Activated CD4-positive, alpha-beta T cell treated with anti-CD3 and anti-CD28 coated beads, Interleukin-2, amount 10 ng/mL, durations not matched to agents 24 days and 14 days (primary cell): ENCODE measurements at regions not wholly inside any gene's neighbourhood (a gene's known extent, or its start where the extent isn't known, plus 50 kb on each side); places are given as distances from the start of the nearest gene placed in this dataset.

Experiments
- DNase-seq: peaks from one replicate; pipeline ENCODE4 v3.0.0; 2022
- H3K27ac Mint-ChIP-seq: one replicate; pipeline ENCODE4 v1.8.0; 2022; ENCODE audit warnings: mild to moderate bottlenecking, mixed read lengths
- H3K27me3 Mint-ChIP-seq: one replicate; pipeline ENCODE4 v1.8.0; 2022; ENCODE audit warnings: mixed read lengths
- H3K36me3 Mint-ChIP-seq: one replicate; pipeline ENCODE4 v1.8.0; 2022; ENCODE audit warnings: low read depth, mild to moderate bottlenecking, mixed read lengths
- H3K4me1 Mint-ChIP-seq: one replicate; pipeline ENCODE4 v1.8.0; 2021; ENCODE audit warnings: mixed read lengths
- H3K4me3 Mint-ChIP-seq: one replicate; pipeline ENCODE4 v1.8.0; 2022; ENCODE audit warnings: mild to moderate bottlenecking, moderate library complexity, mixed read lengths
- H3K9me3 Mint-ChIP-seq: one replicate; pipeline ENCODE4 v1.8.0; 2021; ENCODE audit warnings: mixed read lengths
- intact Hi-C: fragments of 100-400 bp; cut with micrococcal nuclease; formaldehyde crosslinking; loops from one replicate; pipeline ENCODE4 v1.15.1; 2023

DNA sequence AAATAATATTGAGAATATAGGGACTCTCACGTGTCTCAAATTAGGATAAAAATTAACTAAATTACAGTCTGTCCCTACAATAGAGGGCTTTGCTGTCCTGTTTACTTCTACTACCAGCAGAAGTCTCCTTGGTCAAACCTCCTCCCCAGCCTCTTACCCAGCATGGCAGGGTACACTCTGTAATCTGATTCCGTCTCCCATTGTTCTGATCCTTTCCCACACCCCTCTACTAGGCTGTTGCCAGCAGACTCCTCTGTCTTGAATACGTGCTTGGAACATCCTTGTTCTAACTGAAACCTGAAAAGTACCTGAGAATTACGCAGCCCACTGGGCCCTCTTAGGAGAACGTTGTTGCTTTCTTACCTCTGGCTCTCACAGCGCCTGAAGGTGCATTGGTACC, 112.2 kb upstream of the PREP start:
- intact Hi-C loops, result no loop called here
- Mint-ChIP-seq H3K36me3 (no peaks in the 10 kb centered on the region), H3K4me1 (peaks cover 13% of the 10 kb centered on the region), H3K27me3 (peaks cover 30% of the 10 kb centered on the region), H3K9me3 (peaks cover 14% of the 10 kb centered on the region), H3K27ac (no peak overlapping the region), H3K4me3 (no peak overlapping the region)
- no peak for DNase-seq

DNA sequence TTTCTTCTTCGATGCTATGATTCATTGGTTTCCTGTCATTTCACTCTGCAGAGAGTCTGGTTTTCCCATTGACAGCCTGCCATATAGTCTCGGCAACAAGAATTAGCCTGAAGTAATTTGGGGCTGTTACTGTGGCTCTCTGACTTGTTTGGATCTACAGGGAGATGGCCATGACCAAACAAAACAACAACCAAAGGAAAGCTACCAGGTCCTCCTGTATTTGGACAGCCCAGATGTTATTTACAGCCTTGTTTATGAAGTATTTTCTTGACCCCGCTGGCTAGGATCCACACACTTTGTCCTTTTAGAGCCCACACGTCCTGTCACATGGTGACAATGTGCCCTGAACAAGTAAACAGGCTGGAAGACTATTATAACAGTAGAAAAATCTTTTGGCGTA, 111.4 kb upstream of the PREP start:
- Mint-ChIP-seq H3K4me1 (peaks cover 15% of the 10 kb centered on the region), H3K27ac (no peak overlapping the region), H3K4me3 (no peak overlapping the region), H3K9me3 (peaks cover 14% of the 10 kb centered on the region), H3K27me3 (peaks cover 33% of the 10 kb centered on the region), H3K36me3 (no peaks in the 10 kb centered on the region)
- DNase-seq, result no peak
- intact Hi-C loops, result loop anchor here (5.0 kb wide), 1 partner anchor 133 kb away; no protein-coding TSS in a partner anchor

DNA sequence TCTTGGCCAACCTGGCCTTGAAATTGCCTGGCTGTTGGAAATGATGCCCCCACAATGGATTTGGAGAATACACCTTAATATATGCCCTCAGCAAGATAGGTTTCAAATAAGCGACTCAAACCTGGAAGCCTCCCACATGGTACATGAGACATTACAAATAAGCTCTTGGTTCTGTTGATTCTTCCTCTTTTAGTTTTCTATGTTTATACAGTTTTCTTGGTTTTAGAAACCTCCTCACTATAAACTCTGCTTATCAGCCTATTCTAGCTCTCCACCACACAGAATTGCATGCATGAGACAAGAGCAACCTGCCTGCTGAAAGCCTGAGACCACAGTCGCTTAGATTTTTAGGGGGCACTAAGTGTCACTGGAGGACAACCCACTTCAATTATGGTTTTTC, 108.8 kb upstream of the PREP start:
- H3K4me3 Mint-ChIP-seq, result no peak overlapping the region
- intact Hi-C loops, result loop anchor here (5.0 kb wide), 1 partner anchor 136 kb away; no protein-coding TSS in a partner anchor
- peak overlapping the region; percentile 27 for H3K27ac Mint-ChIP-seq

DNA sequence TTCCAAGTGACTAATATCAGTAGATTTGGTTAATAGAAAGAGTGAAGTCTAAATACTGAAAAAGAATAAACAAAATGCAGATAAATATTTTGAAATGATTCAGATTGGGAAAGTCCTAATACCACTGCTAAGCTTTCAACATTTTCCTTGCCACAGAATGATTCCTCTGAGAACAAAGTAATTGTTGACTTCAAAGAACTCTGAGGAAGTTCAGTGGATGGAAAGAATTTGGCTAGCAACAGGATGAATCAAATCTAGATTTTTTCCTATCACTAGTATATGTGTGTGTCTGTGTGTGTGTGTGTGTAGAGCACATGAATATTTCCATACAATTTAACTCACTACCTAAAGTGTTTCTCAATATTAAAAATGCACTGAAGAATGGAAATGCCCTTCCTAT, 107.9 kb upstream of the PREP start:
- Mint-ChIP-seq H3K4me3 (no peak overlapping the region), H3K4me1 (peaks cover 15% of the 10 kb centered on the region), H3K27ac (peak overlapping the region; percentile 30), H3K36me3 (no peaks in the 10 kb centered on the region), H3K9me3 (no peaks in the 10 kb centered on the region), H3K27me3 (peaks cover 29% of the 10 kb centered on the region)
- no peak for DNase-seq
- intact Hi-C loops, result loop anchor here (5.0 kb wide), 1 partner anchor 137 kb away; no protein-coding TSS in a partner anchor

More for the DNA sequence above, 108.8 kb upstream of the PREP start:
- H3K4me1 Mint-ChIP-seq, result peaks cover 15% of the 10 kb centered on the region
- peaks cover 5% of the 10 kb centered on the region for H3K9me3 Mint-ChIP-seq
- H3K36me3 Mint-ChIP-seq, result no peaks in the 10 kb centered on the region
- DNase-seq, result no peak
- H3K27me3 Mint-ChIP-seq, result peaks cover 27% of the 10 kb centered on the region

DNA sequence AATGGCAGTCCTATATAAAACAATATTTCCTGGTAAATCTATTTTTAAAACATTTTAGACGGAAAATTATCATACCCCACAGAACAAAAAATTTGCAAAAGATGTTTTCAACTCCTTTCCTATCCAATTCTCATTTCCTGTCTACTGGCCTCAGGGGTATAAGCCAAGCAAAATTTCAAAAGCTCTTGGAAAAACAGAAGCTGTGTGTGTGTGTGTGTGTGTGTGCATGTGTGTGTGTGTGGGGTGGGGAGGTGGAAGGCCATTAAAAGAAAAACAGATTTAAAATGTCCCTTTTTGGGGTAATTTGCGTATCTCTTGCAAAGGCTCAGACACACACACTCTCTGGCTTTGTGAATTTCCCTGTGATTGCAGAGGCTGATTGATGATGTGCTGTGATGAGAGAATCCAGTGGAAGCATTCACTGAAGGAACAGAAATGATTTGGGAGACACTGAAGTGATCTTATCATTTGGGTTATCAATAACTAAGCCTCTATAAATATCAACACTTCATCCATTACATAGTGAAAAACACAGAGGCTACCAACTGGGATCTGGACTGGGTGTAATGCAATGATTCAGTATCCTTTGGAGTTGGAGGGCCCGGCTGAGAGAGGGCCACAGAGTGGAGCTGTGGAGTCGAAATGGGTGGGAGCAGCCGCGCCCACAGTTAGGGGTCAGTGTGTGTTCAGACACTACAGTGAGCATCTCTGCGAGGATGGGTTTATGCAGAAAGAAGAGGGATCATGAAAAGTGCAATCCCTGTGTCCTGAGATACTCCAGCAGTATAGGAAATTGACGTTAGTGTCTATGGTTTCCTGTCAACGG, 106.8 kb upstream of the PREP start:
- intact Hi-C loops, result loop anchor here (5.0 kb wide), 1 partner anchor 138 kb away; no protein-coding TSS in a partner anchor
- no peak overlapping the region for H3K4me3 Mint-ChIP-seq
- DNase-seq, result no peak
- H3K4me1 Mint-ChIP-seq, result peaks cover 15% of the 10 kb centered on the region
- H3K27me3 Mint-ChIP-seq, result peaks cover 25% of the 10 kb centered on the region
- no peaks in the 10 kb centered on the region for H3K36me3 Mint-ChIP-seq
- no peak overlapping the region for H3K27ac Mint-ChIP-seq
- H3K9me3 Mint-ChIP-seq, result no peaks in the 10 kb centered on the region

DNA sequence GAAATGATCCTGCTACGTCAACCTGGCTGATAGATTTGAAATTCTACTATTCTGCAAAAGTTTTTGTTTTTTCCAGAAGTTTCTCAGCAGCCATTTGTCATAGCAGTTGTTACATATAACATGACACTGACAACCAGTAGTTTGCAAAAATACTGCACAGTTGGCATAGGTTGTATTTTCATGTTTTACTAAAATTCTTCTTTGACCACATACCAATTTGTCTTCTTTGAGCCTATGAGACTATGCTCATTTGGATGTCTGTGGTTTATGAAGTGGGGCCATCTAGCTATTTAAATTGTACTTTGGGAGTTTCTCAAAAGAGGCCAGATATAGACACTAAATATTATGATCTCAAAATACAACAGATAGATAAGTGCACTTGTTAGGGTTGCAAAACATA, 104.9 kb upstream of the PREP start:
- H3K4me3 Mint-ChIP-seq, result no peak overlapping the region
- H3K27ac Mint-ChIP-seq, result no peak overlapping the region
- H3K27me3 Mint-ChIP-seq, result peaks cover 24% of the 10 kb centered on the region
- H3K4me1 Mint-ChIP-seq, result peaks cover 15% of the 10 kb centered on the region
- no peaks in the 10 kb centered on the region for H3K36me3 Mint-ChIP-seq
- intact Hi-C loops, result no loop called here
- no peak for DNase-seq
- no peaks in the 10 kb centered on the region for H3K9me3 Mint-ChIP-seq

DNA sequence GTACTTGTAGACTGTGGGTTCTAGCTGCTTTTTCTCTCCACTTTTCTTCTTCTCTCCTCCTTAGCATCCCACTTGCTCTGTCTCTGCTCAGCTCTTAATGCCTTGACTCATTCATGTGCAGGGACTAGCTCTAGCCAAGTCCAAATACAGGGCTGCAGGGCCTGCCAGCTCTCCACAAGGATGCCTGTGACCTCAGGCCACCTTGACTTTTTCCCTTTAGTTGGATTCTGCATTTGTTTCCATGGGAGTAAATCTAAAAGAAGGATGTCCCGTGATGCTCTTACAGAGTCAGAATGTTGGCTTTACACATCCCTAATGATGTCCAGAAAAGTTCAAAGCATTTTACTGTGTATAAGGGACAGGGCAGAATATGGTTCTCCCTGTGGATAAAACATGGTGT, 101.8 kb upstream of the PREP start:
- Mint-ChIP-seq H3K9me3 (peaks cover 4% of the 10 kb centered on the region), H3K4me1 (no peaks in the 10 kb centered on the region), H3K4me3 (no peak overlapping the region), H3K36me3 (no peaks in the 10 kb centered on the region), H3K27ac (no peak overlapping the region), H3K27me3 (peaks cover 22% of the 10 kb centered on the region)
- no peak for DNase-seq
- intact Hi-C loops, result no loop called here

DNA sequence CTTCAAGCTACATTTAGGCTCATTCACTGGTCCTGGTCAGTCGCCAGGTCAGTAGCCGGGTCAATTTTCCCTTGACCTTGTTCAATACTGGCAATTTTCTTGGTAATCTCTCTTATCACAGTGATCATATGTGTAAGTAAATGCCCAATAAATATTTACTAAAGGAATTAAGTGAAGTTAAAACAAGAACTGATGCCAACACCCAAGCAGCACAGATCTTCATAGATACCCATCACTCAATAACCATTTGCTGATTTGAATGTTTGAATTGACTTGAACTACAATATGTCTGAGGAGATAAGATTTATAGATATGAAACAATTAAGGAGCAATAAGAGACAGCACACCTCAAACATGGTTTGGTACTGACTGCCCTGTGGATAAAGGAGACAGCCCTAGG, 100.8 kb upstream of the PREP start:
- no peaks in the 10 kb centered on the region for H3K4me1 Mint-ChIP-seq
- no peak overlapping the region for H3K4me3 Mint-ChIP-seq
- H3K27me3 Mint-ChIP-seq, result peaks cover 23% of the 10 kb centered on the region
- no peak overlapping the region for H3K27ac Mint-ChIP-seq
- intact Hi-C loops, result no loop called here
- no peaks in the 10 kb centered on the region for H3K36me3 Mint-ChIP-seq
- no peak for DNase-seq
- peaks cover 4% of the 10 kb centered on the region for H3K9me3 Mint-ChIP-seq

DNA sequence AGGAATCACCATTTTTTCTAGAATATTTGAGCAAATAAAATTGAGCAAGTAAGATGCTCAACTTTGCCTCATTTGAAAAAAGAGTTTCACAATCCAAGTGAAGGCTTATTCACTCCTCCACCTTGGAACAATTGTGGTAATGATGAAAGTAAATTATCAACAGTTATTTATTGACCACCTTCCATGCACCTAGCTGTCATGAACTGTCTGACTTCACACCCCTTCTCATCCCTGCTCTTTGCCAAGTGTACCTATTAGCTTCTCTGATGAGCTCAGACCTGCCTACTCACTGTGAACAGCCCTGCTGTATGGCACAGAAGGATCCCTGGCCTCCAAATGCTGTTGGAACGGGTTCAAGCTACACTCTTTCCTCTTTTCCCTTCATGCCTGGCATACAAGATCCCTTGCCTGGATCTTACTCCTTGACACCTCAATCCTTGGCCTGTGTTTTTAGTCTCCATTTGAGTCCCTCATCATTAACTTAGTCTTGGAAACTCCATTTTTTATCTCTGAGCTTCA, 99.0 kb upstream of the PREP start:
- Mint-ChIP-seq H3K27ac (no peak overlapping the region), H3K4me1 (no peaks in the 10 kb centered on the region), H3K4me3 (no peak overlapping the region), H3K9me3 (peaks cover 4% of the 10 kb centered on the region), H3K27me3 (peaks cover 26% of the 10 kb centered on the region), H3K36me3 (no peaks in the 10 kb centered on the region)
- intact Hi-C loops, result no loop called here
- no peak for DNase-seq

DNA sequence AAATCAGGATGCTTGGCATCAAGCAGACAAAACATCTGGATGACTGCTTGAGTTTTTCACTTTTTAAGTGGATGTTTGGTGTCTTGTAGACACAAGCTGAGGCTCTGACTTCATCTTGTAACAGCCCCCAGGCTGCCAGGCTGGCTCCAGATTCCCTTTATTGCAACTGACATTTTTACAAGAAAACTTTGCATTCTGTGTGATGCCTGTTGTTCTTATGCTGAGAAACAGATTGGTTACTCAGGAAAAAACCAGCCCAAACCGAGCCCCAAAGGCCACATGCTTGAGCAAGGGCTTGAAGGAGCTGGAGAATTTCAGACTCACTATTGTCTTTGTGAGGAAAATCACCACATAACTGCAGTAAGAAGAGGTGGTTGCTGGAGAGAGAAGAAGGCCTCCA, 98.4 kb upstream of the PREP start:
- DNase-seq, result no peak
- Mint-ChIP-seq H3K36me3 (no peaks in the 10 kb centered on the region), H3K9me3 (peaks cover 4% of the 10 kb centered on the region), H3K4me1 (no peaks in the 10 kb centered on the region), H3K27me3 (peaks cover 21% of the 10 kb centered on the region), H3K4me3 (no peak overlapping the region), H3K27ac (no peak overlapping the region)
- intact Hi-C loops, result no loop called here

DNA sequence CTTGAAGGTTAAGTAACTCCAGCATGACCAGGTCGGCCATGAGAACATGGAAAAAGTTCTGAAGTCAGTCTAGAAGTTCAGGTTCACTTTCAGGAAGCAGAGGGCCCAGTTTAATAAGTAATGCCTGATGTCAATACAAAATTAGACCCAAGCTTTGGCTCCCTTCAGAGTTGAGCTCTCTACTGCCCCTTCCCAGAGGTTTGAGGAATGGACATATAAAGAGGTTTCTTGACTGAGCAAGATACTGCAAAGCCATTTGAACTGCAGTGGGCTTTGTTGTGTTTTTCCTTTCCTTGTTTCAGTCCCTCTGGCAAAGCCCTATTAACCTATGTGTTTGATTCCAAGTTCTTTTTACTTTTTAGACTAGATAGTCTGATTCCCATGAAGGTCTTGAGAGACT, 97.8 kb upstream of the PREP start:
- no peak overlapping the region for H3K27ac Mint-ChIP-seq
- no peaks in the 10 kb centered on the region for H3K36me3 Mint-ChIP-seq
- no peaks in the 10 kb centered on the region for H3K4me1 Mint-ChIP-seq
- intact Hi-C loops, result no loop called here
- H3K9me3 Mint-ChIP-seq, result peaks cover 4% of the 10 kb centered on the region
- H3K27me3 Mint-ChIP-seq, result peaks cover 17% of the 10 kb centered on the region
- H3K4me3 Mint-ChIP-seq, result no peak overlapping the region
- no peak for DNase-seq

DNA sequence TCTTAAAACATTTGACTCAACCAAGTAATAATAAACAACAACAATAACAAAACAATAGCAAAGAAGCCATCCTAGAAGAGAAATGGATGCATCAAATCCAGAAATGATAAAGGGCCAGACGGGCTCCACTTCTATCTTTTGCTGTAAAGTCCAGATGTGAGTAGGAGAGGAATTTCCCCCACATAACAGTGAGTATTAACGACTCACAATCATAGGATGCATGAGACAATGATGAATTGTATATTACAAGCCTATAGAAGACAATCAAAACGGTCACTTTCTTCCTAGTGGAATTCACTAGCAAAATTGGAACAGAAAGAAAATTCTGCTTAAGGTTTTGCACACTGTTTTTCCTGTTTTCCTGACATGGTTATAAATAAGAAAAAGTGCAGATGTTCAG, 97.0 kb upstream of the PREP start:
- no peak for DNase-seq
- peaks cover 17% of the 10 kb centered on the region for H3K27me3 Mint-ChIP-seq
- no peaks in the 10 kb centered on the region for H3K36me3 Mint-ChIP-seq
- H3K9me3 Mint-ChIP-seq, result peaks cover 4% of the 10 kb centered on the region
- H3K27ac Mint-ChIP-seq, result no peak overlapping the region
- H3K4me3 Mint-ChIP-seq, result no peak overlapping the region
- H3K4me1 Mint-ChIP-seq, result no peaks in the 10 kb centered on the region
- intact Hi-C loops, result loop anchor here (10.0 kb wide), 1 partner anchor 85 kb away; no protein-coding TSS in a partner anchor

DNA sequence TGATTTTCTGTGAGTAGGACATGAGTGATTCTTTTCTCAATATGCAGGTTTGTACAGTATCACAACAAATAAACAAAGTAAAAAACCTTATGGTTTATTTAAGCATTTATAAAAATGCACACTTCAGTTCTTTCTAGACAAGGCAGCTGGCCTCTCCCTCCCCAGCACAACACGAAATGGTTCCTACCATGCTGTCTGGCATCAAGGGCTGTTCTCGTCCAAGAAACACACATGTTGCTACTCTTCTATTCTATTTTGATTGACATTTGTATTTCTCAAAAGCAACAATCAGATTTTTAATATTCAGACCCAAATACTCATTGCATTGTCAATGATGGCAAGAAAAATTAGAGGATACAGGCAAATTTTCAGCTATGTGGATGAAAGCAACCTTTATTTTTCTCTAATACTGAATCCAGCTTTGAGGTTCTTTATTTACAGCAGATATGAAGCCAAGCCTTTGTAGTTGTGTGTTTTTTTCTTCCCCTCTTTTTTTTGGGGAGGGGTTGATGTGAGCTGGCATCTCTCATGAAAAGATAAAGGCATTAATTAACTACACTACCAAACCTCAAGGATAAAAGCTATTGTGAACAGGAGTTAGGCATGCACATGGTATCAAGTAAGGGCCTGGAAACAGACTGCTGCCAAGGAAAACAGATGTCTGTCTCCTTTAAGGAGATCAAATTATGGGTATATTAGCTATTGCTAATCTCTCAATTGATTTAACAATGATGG, 96.4 kb upstream of the PREP start:
- no peak overlapping the region for H3K27ac Mint-ChIP-seq
- H3K36me3 Mint-ChIP-seq, result no peaks in the 10 kb centered on the region
- peaks cover 4% of the 10 kb centered on the region for H3K9me3 Mint-ChIP-seq
- intact Hi-C loops, result loop anchor here (10.0 kb wide), 1 partner anchor 85 kb away; no protein-coding TSS in a partner anchor
- no peak overlapping the region for H3K4me3 Mint-ChIP-seq
- H3K27me3 Mint-ChIP-seq, result peaks cover 15% of the 10 kb centered on the region
- H3K4me1 Mint-ChIP-seq, result no peaks in the 10 kb centered on the region
- no peak for DNase-seq

DNA sequence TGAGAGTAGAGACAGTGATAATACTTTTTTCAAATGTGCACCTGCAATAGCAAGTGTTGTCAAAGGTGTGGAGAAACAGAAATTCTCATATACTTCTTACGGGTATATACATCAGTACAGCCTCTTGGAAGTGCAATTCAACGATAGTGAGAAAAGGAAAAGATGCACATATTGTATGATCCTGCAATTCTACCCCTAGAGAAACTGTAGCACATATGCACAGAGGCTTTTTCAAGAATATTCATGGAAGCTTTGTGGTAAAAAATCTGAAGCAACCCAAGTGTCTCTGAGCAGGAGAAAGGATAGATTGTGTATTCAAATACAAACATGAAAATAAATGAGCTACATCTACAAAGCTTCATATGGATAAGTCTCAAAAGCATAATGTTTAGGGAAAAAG, 94.7 kb upstream of the PREP start:
- intact Hi-C loops, result loop anchor here (10.0 kb wide), 1 partner anchor 87 kb away; no protein-coding TSS in a partner anchor
- Mint-ChIP-seq H3K9me3 (peaks cover 4% of the 10 kb centered on the region), H3K27ac (no peak overlapping the region), H3K4me1 (peaks cover 15% of the 10 kb centered on the region), H3K27me3 (peaks cover 14% of the 10 kb centered on the region), H3K36me3 (no peaks in the 10 kb centered on the region), H3K4me3 (no peak overlapping the region)
- DNase-seq, result no peak
